ENCODE measurements at regions not wholly inside any gene's neighbourhood (a gene's known extent, or its start where the extent isn't known, plus 50 kb on each side); places are given as distances from the start of the nearest gene placed in this dataset.

- Histone ChIP-seq H3K18ac (ENCODE audit: extremely low read depth, low read length) (no peak overlapping the region), H3K23me2 (ENCODE audit: low read depth, low read length) (no peaks in the 10 kb centered on the region), H2BK15ac (ENCODE audit: low read length) (no peak overlapping the region), H3K14ac (ENCODE audit: insufficient read length) (no peak overlapping the region), H2BK120ac (replicated peaks; ENCODE audit: low read depth, low read length) (no peak overlapping the region), H3K23ac (ENCODE audit: insufficient read length) (no peak overlapping the region), H3K4ac (replicated peaks; ENCODE audit: insufficient read length, low read depth, low read length) (no peak overlapping the region), H4K20me1 (replicated peaks in 1 of 2; ENCODE audit: control insufficient read depth in 1 of 2, insufficient read depth in 2 of 2, low read length in 2 of 2) (no peaks in the 10 kb centered on the region), H3K56ac (replicated peaks; ENCODE audit: insufficient read length, low read depth, low read length) (no peak overlapping the region), H2BK5ac (ENCODE audit: low read depth, low read length) (no peak overlapping the region), H3K4me2 (ENCODE audit: insufficient read depth in 1 of 2, low read depth in 2 of 2, low read length in 2 of 2) (no peak overlapping the region), H2AFZ (ENCODE audit: low read length) (no peak overlapping the region), H4K8ac (ENCODE audit: extremely low read depth, insufficient read depth, low read length) (no peak overlapping the region), H3K27ac (ENCODE audit: low read depth, low read length) (no peak overlapping the region), H3K79me2 (ENCODE audit: control insufficient read depth in 1 of 2, insufficient read depth in 2 of 2, low read length in 2 of 2) (no peaks in the 10 kb centered on the region), H4K91ac (replicated peaks; ENCODE audit: insufficient read length, low read length) (no peak overlapping the region), H2BK12ac (ENCODE audit: low read depth, low read length) (no peak overlapping the region), H4K5ac (ENCODE audit: insufficient read length, low read depth, low read length) (no peak overlapping the region), H3K9me3 (ENCODE audit: insufficient read depth in 2 of 2, low read depth in 1 of 2, low read length in 1 of 2) (peaks cover 13 to 14% of the 10 kb centered on the region in 2 experiments), H2BK20ac (ENCODE audit: low read length) (no peak overlapping the region), H3K79me1 (ENCODE audit: low read depth, low read length) (no peaks in the 10 kb centered on the region), H3K9ac (replicated peaks in 1 of 4; ENCODE audit: extremely low read depth in 1 of 4, low read depth in 3 of 4, low read length in 3 of 4) (no peak overlapping the region), H2AK5ac (ENCODE audit: low read depth, low read length) (no peak overlapping the region), H3K27me3 (replicated peaks in 1 of 4; ENCODE audit: control insufficient read depth in 3 of 4, extremely low read depth in 1 of 4, insufficient read depth in 3 of 4, low read length in 3 of 4) (no peaks in the 10 kb centered on the region), H3K36me3 (ENCODE audit: control insufficient read depth in 2 of 4, insufficient read depth in 4 of 4, low read length in 3 of 4) (peaks cover 0 to 6% (median 0%) of the 10 kb centered on the region in 4 experiments; a peak in 2 of 8 replicates), H3K4me3 (ENCODE audit: extremely low read depth in 1 of 4, insufficient read depth in 2 of 4, low read depth in 3 of 4, low read length in 4 of 4) (no peak overlapping the region), H3K4me1 (replicated peaks in 1 of 4; ENCODE audit: control insufficient read depth in 3 of 4, insufficient read depth in 4 of 4, low read length in 3 of 4) (no peaks in the 10 kb centered on the region)
- DNase-seq (ENCODE audit: low read depth in 1 of 2, low spot score in 2 of 2) = no peak
- POLR2A ChIA-PET (ENCODE audit: partially characterized antibody) = interaction anchor here (0.7 kb wide), 1 partner anchor 313 kb away, joined by 4 read pairs; no protein-coding TSS in a partner anchor
- 96% methylated on average over 5 of the region's 5 CpGs; no CpG with 5 or more reads in 1 of the 2 experiments for WGBS, 2 experiments (ENCODE audit: extremely low coverage in 1 of 2, insufficient coverage in 1 of 2, insufficient read length in 1 of 2, insufficient replicate concordance in 2 of 2, low coverage in 1 of 2, low lambda C conversion rate in 2 of 2, missing lambda C conversion rate in 1 of 2)
- TF ChIP-seq SIX5 (IDR thresholded peaks at IDR 0.05; ENCODE audit: low read depth, low read length) (no peak), CEBPB (IDR thresholded peaks at IDR 0.05; ENCODE audit: low read depth, low read length) (no peak), FOSL1 (IDR thresholded peaks at IDR 0.05; ENCODE audit: insufficient read depth, low read depth, low read length) (no peak)
- no peak for FAIRE-seq
- CTCF ChIA-PET (ENCODE audit: partially characterized antibody) = interaction anchor here (0.5 to 0.6 kb wide), 2 partner anchors 18 to 399 kb away, joined by 3 to 5 read pairs; no protein-coding TSS in a partner anchor
Observed at GRCh38 chr9:27870404-27870803, 297.1 kb upstream of the C9orf72 start.
